ENCODE measurements at regions not wholly inside any gene's neighbourhood (a gene's known extent, or its start where the extent isn't known, plus 50 kb on each side); places are given as distances from the start of the nearest gene placed in this dataset.

DNA sequence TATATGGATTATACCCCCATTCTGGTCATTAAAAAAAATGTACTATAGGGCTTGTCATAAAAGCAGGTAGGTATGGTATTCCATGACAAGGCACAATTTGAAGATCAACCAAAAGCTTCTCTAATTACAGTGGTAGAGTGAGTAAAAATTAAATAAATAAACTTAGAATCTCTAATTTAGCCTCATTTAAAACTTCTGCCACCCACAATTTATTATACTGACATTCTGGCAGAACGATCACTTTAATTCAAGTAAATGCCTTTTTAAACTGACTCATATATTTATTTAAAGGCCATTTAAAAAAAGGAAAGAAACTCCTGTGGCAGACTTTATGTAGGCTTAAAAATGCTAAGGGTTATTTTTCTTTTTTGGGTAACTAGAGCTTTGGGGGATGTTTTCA is 68.3 kb upstream of the PHACTR2 start:
- H3K4me1 Mint-ChIP-seq, result peaks cover 3% of the 10 kb centered on the region
- no peak overlapping the region for H3K27ac Mint-ChIP-seq (ENCODE audit: unreplicated experiment)
- H3K27me3 Mint-ChIP-seq (ENCODE audit: low read depth), result no peaks in the 10 kb centered on the region
- H3K9me3 Mint-ChIP-seq, result peaks cover 3% of the 10 kb centered on the region
- TF ChIP-seq, protein P1, sequence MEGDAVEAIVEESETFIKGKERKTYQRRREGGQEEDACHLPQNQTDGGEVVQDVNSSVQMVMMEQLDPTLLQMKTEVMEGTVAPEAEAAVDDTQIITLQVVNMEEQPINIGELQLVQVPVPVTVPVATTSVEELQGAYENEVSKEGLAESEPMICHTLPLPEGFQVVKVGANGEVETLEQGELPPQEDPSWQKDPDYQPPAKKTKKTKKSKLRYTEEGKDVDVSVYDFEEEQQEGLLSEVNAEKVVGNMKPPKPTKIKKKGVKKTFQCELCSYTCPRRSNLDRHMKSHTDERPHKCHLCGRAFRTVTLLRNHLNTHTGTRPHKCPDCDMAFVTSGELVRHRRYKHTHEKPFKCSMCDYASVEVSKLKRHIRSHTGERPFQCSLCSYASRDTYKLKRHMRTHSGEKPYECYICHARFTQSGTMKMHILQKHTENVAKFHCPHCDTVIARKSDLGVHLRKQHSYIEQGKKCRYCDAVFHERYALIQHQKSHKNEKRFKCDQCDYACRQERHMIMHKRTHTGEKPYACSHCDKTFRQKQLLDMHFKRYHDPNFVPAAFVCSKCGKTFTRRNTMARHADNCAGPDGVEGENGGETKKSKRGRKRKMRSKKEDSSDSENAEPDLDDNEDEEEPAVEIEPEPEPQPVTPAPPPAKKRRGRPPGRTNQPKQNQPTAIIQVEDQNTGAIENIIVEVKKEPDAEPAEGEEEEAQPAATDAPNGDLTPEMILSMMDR (conservative IDR thresholded peaks at IDR 0.05), result no peak
- no peak for DNase-seq (ENCODE audit: low read depth, low spot score)
- H3K36me3 Mint-ChIP-seq (ENCODE audit: low read depth), result no peaks in the 10 kb centered on the region
- no peak overlapping the region for H3K4me3 Mint-ChIP-seq

DNA sequence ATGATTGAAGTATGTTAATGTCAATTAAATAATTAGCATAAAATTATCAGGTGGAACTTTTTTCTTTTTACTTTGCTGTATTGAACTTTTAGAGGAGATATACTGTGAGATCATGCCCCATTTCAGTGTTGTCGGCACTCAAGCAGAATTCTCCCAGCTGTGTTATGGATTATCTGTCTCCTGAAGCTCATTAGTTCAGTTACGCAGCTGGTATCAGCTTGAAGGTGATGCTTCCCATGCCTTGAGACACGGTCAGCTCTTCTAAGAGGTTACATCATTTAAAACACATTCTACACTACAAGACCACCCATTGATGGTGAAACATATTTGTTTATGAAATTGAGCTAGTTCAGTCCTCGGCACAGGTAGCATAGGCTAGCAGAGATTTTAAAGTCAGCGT is 68.9 kb upstream of the PHACTR2 start:
- no peak overlapping the region for H3K27ac Mint-ChIP-seq (ENCODE audit: unreplicated experiment)
- DNase-seq (ENCODE audit: low read depth, low spot score), result no peak
- peaks cover 3% of the 10 kb centered on the region for H3K4me1 Mint-ChIP-seq
- TF ChIP-seq, protein P1 (conservative IDR thresholded peaks at IDR 0.05), result no peak
- no peak overlapping the region for H3K4me3 Mint-ChIP-seq
- H3K9me3 Mint-ChIP-seq, result peaks cover 3% of the 10 kb centered on the region
- no peaks in the 10 kb centered on the region for H3K27me3 Mint-ChIP-seq (ENCODE audit: low read depth)
- H3K36me3 Mint-ChIP-seq (ENCODE audit: low read depth), result no peaks in the 10 kb centered on the region

DNA sequence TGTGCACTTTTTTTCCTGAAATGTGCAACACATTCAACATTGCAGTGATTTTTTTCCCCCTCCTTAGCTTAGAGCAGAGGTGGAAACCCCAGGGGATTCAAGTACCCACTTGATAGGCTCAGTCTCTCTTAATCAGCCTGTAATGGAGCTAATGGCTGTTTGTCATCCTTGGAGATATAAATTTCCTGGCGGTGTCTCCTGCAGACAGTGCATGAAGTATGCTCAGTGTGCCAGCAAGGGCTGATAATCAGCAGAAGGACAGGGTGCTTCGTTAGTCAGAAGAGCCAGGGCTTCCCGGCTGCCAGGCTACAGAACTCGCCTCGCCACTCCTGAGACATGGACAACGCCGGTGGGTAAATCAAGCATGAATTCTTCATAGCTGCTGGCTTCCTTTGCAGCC is 69.8 kb upstream of the PHACTR2 start:
- Mint-ChIP-seq H3K27me3 (ENCODE audit: low read depth) (no peaks in the 10 kb centered on the region), H3K36me3 (ENCODE audit: low read depth) (no peaks in the 10 kb centered on the region), H3K4me3 (no peak overlapping the region), H3K27ac (ENCODE audit: unreplicated experiment) (no peak overlapping the region), H3K9me3 (peaks cover 3% of the 10 kb centered on the region), H3K4me1 (peaks cover 3% of the 10 kb centered on the region)
- DNase-seq (ENCODE audit: low read depth, low spot score), result no peak
- TF ChIP-seq, protein P1 (conservative IDR thresholded peaks at IDR 0.05), result no peak

DNA sequence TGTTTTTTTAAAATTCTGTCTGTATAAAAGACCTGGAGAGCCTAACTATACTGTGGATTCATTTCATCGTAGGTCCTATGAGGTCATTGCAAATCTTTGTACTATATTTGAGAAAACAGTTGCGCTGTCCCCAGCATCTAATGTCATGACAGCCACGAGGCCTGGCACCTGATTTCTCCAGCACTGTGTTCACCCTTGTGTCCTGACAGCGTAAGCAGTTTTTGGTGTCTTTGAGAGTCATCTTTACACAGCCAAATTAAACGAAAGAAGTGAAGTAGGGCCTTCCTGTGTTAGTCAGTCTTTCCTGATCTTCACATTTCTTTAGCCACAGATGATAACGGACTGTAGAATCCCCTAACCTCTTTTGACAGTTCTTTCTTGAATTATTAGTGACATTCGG is 70.6 kb upstream of the PHACTR2 start:
- Mint-ChIP-seq H3K9me3 (peaks cover 3% of the 10 kb centered on the region), H3K36me3 (ENCODE audit: low read depth) (no peaks in the 10 kb centered on the region), H3K4me1 (peaks cover 3% of the 10 kb centered on the region), H3K27me3 (ENCODE audit: low read depth) (no peaks in the 10 kb centered on the region), H3K4me3 (no peak overlapping the region), H3K27ac (ENCODE audit: unreplicated experiment) (no peak overlapping the region)
- TF ChIP-seq, protein P1 (conservative IDR thresholded peaks at IDR 0.05), result no peak
- DNase-seq (ENCODE audit: low read depth, low spot score), result no peak

DNA sequence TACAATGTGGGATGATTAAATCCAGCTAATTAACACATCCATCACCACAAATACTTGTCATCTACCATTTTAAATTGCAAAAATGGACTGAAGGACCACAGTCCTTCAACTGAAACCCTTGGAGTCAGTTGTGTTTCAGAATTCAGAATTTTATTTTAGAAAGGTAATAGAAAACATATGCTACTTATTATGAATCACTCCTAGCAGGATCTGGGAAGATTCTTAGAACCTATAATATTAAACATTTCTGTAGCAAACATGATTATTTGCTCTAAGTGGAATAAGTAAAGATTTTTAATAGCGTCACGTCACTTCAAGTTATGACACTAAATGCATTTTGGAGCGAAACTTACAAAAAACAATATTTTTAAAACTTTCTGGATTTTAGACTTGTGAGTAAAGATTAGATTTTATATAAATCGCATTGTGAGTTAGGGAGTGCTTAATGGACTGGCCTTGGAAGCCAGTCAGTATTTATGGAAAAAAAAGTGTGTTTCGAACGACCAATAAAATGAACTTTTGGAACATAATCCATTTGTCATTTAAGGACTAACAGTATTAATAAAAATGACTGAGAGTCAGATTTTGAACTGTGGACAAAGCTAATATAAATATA is 71.8 kb upstream of the PHACTR2 start:
- Mint-ChIP-seq H3K27ac (ENCODE audit: unreplicated experiment) (no peak overlapping the region), H3K9me3 (no peaks in the 10 kb centered on the region), H3K36me3 (ENCODE audit: low read depth) (no peaks in the 10 kb centered on the region), H3K4me3 (no peak overlapping the region), H3K4me1 (peaks cover 3% of the 10 kb centered on the region), H3K27me3 (ENCODE audit: low read depth) (no peaks in the 10 kb centered on the region)
- DNase-seq (ENCODE audit: low read depth, low spot score), result no peak
- TF ChIP-seq, protein P1 (conservative IDR thresholded peaks at IDR 0.05), result no peak

All from neural crest cell (in vitro differentiated cells).